ENCODE measurements at regions not wholly inside any gene's neighbourhood (a gene's known extent, or its start where the extent isn't known, plus 50 kb on each side); places are given as distances from the start of the nearest gene placed in this dataset.

- no peaks in the 10 kb centered on the region for H3K79me2 ChIP-seq (ENCODE audit: insufficient read depth, low read length)
- WGBS (ENCODE audit: extremely low coverage, insufficient read length, low lambda C conversion rate), result no CpG with 5 or more reads among the region's 3 CpGs
- H2BK15ac ChIP-seq (ENCODE audit: low read depth, low read length), result no peak overlapping the region
- H3K9ac ChIP-seq (ENCODE audit: extremely low read depth, insufficient read length, low read length), result no peak overlapping the region
- H3K18ac ChIP-seq (ENCODE audit: insufficient read length, low read depth, low read length), result no peak overlapping the region
- no peak overlapping the region for H2BK12ac ChIP-seq (ENCODE audit: insufficient read length, low read depth, low read length)
- H2AFZ ChIP-seq (ENCODE audit: low read length), result no peak overlapping the region
- no peak overlapping the region for H3K4me3 Mint-ChIP-seq
- H3K23ac ChIP-seq (ENCODE audit: insufficient read length, low read depth, low read length), result no peak overlapping the region
- no peaks in the 10 kb centered on the region for H4K20me1 ChIP-seq (ENCODE audit: control insufficient read depth, insufficient read depth, insufficient read length)
- no peak overlapping the region for H3K14ac ChIP-seq (ENCODE audit: insufficient read depth, low read length)
- no peaks in the 10 kb centered on the region for H3K79me1 ChIP-seq (ENCODE audit: insufficient read depth, low read depth, low read length, poor library complexity, severe bottlenecking)
- H4K91ac ChIP-seq (ENCODE audit: insufficient read length, low read depth, low read length), result no peak overlapping the region
- no peak overlapping the region for H3K4me2 ChIP-seq (ENCODE audit: insufficient read depth, insufficient read length, low read length)
- no peaks in the 10 kb centered on the region for H3K27me3 Mint-ChIP-seq (ENCODE audit: low read depth)
- no peaks in the 10 kb centered on the region for H3K36me3 Mint-ChIP-seq (ENCODE audit: insufficient read depth in 1 of 3, low read depth in 3 of 3)
- H2BK120ac ChIP-seq (ENCODE audit: low read depth, low read length, poor library complexity, severe bottlenecking), result no peak overlapping the region
- H3T11ph ChIP-seq (ENCODE audit: low read length), result no peak overlapping the region
- H4K8ac ChIP-seq (replicated peaks; ENCODE audit: insufficient read length, low read depth, low read length), result no peak overlapping the region
- no peak overlapping the region; a peak in 1 of 7 replicates for H3K27ac Mint-ChIP-seq
- no peak overlapping the region for H2BK5ac ChIP-seq (ENCODE audit: insufficient read length, low read length)
- H2AK5ac ChIP-seq (ENCODE audit: insufficient read length, low read length), result no peak overlapping the region
- H3K56ac ChIP-seq (ENCODE audit: insufficient read length, low read depth, low read length), result no peak overlapping the region
- H4K5ac ChIP-seq (ENCODE audit: insufficient read length, low read depth, low read length), result no peak overlapping the region
- H3K23me2 ChIP-seq (ENCODE audit: insufficient read length, low read depth, low read length, poor library complexity, severe bottlenecking), result no peaks in the 10 kb centered on the region
- no peaks in the 10 kb centered on the region for H3K4me1 Mint-ChIP-seq
- H3K4ac ChIP-seq (ENCODE audit: low read depth, low read length), result no peak overlapping the region
- no peak for DNase-seq
- TF ChIP-seq, protein P1, sequence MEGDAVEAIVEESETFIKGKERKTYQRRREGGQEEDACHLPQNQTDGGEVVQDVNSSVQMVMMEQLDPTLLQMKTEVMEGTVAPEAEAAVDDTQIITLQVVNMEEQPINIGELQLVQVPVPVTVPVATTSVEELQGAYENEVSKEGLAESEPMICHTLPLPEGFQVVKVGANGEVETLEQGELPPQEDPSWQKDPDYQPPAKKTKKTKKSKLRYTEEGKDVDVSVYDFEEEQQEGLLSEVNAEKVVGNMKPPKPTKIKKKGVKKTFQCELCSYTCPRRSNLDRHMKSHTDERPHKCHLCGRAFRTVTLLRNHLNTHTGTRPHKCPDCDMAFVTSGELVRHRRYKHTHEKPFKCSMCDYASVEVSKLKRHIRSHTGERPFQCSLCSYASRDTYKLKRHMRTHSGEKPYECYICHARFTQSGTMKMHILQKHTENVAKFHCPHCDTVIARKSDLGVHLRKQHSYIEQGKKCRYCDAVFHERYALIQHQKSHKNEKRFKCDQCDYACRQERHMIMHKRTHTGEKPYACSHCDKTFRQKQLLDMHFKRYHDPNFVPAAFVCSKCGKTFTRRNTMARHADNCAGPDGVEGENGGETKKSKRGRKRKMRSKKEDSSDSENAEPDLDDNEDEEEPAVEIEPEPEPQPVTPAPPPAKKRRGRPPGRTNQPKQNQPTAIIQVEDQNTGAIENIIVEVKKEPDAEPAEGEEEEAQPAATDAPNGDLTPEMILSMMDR (conservative IDR thresholded peaks at IDR 0.05), result no peak
- no peak overlapping the region for H3K27ac ChIP-seq (ENCODE audit: insufficient read length, low read depth, low read length)
- H3K27me3 ChIP-seq (ENCODE audit: insufficient read depth, low read length), result no peaks in the 10 kb centered on the region
- peaks cover 3% of the 10 kb centered on the region in 2 experiments; a peak in 3 of 5 replicates for H3K9me3 Mint-ChIP-seq
- no peaks in the 10 kb centered on the region for H3K9me3 ChIP-seq (ENCODE audit: control insufficient read depth, low read depth, low read length)
- no peaks in the 10 kb centered on the region for H3K4me1 ChIP-seq (ENCODE audit: insufficient read depth, low read length)
- no peak overlapping the region for H2BK20ac ChIP-seq (ENCODE audit: low read depth, low read length, poor library complexity, severe bottlenecking)
Measured at GRCh38 chr10:109411917-109412316, 511.4 kb downstream of the XPNPEP1 start.

All from H9 (cell line).